Transverse colon (tissue), 4 donors: ENCODE measurements at regions not wholly inside any gene's neighbourhood (a gene's known extent, or its start where the extent isn't known, plus 50 kb on each side); places are given as distances from the start of the nearest gene placed in this dataset.

Source experiments
- DNase-seq: peaks from one replicate; pipeline ENCODE4 v3.0.0-alpha.2; 2019
- H3K27ac ChIP-seq, 4 donors: fragments of 200-600 bp; sonication (generic); 2 replicates each; pipeline ENCODE4 v1.5.1; 2016 to 2018; ENCODE audit warnings: inconsistent platforms in 4 of 4
- H3K27me3 ChIP-seq: fragments of 200-600 bp; sonication (generic); 2 replicates; pipeline ENCODE4 v1.5.1; 2017; ENCODE audit warnings: inconsistent platforms
- H3K36me3 ChIP-seq, 4 donors: fragments of 200-600 bp; sonication (generic); 2 replicates each; pipeline ENCODE4 v1.5.1; 2017 to 2019; ENCODE audit warnings: inconsistent platforms in 4 of 4
- H3K4me1 ChIP-seq, 4 donors: fragments of 200-600 bp; sonication (generic); 2 replicates each; pipeline ENCODE4 v1.5.1; 2017 to 2020; ENCODE audit warnings: inconsistent platforms in 4 of 4
- H3K4me3 ChIP-seq, 4 donors: fragments of 200-600 bp; sonication (generic); 1 replicate in 1 of 4; 2 replicates in 3 of 4; pipeline versions ENCODE4 v1.5.1 to v1.6.1; 2017 to 2019; ENCODE audit warnings: inconsistent platforms in 4 of 4
- H3K9me3 ChIP-seq, 2 donors: fragments of 200-600 bp; sonication (generic); 2 replicates each; pipeline ENCODE4 v1.5.1; 2017 to 2019; ENCODE audit warnings: inconsistent platforms in 2 of 2
- EP300 ChIP-seq: sonication (generic); formaldehyde crosslinking; IDR thresholded peaks from one replicate; pipeline ENCODE4 v1.6.1; 2017; ENCODE audit warnings: antibody characterized with exemption, low read depth
- POLR2A ChIP-seq: fragments of 450-650 bp; IDR thresholded peaks from one replicate; pipeline ENCODE4 v1.6.1; 2016; ENCODE audit warnings: antibody characterized with exemption, mild to moderate bottlenecking, moderate library complexity
- POLR2AphosphoS5 ChIP-seq, 3 donors: sonication (generic); formaldehyde crosslinking; IDR thresholded peaks; one replicate each; pipeline ENCODE4 v1.6.1; 2016; ENCODE audit warnings: antibody characterized with exemption in 3 of 3
- WGBS, 2 donors: methylation state at CpG; one replicate each; pipeline ENCODE4 v1.1.5; 2018; ENCODE audit warnings: low coverage in 1 of 2; 5-methylcytosine and 5-hydroxymethylcytosine counted together
- in situ Hi-C, 4 donors: fragments of 200-750 bp; cut with MboI; loops; one replicate each; pipeline versions ENCODE4 v1.15.0 to v1.15.1; 2017; ENCODE audit warnings: low sequenced_read_pairs in 3 of 4, low pct_ligation_motif_present in 1 of 4, low pct_unique_long_range_greater_than_20kb in 1 of 4
- intact Hi-C: fragments of 100-400 bp; cut with DNase I; formaldehyde crosslinking; loops from one replicate; pipeline ENCODE4 v1.15.1; 2023; ENCODE audit warnings: low total_unique reads
- TF ChIP-seq, protein P1 (sequence below), 5 experiments: fragments of 200-600 bp in 3 of 5; fragments of 450-650 bp in 2 of 5; sonication (generic) in 3 of 5; IDR thresholded peaks; 1 replicate in 2 of 5; 2 replicates in 3 of 5; pipeline ENCODE4 v1.5.1; 2016 to 2017; ENCODE audit warnings: antibody characterized with exemption in 5 of 5, inconsistent platforms in 3 of 5, mild to moderate bottlenecking in 2 of 5, moderate library complexity in 1 of 5

DNA sequence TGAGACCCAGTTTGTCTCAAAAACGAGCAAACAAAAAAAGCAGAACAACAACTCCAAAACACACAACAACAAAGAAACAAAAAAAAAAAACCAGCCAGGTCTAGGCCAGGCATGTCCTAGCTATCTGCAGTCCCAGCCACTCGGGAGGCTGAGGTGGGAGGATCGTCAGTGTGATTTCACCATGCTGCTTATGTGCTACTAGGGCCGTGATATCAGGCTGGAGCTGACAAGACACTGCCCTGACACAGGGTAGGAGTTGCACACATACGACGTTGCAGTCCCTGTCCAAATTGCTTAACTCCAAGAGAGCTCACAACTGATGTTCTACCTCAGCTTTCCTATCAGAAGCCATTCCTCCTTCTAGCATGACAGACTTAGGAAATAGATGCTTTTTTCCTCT, 204.9 kb downstream of the AASDH start:
- 50 to 83% methylated on average over 1 to 6 of the region's 6 CpGs for WGBS, 2 donors
- Histone ChIP-seq H3K27me3 (no peaks in the 10 kb centered on the region), H3K4me1 (no peaks in the 10 kb centered on the region), H3K4me3 (no peak overlapping the region), H3K9me3 (no peaks in the 10 kb centered on the region), H3K27ac (no peak overlapping the region), H3K36me3 (no peaks in the 10 kb centered on the region)
- TF ChIP-seq POLR2A: no peak
- TF ChIP-seq, protein P1, sequence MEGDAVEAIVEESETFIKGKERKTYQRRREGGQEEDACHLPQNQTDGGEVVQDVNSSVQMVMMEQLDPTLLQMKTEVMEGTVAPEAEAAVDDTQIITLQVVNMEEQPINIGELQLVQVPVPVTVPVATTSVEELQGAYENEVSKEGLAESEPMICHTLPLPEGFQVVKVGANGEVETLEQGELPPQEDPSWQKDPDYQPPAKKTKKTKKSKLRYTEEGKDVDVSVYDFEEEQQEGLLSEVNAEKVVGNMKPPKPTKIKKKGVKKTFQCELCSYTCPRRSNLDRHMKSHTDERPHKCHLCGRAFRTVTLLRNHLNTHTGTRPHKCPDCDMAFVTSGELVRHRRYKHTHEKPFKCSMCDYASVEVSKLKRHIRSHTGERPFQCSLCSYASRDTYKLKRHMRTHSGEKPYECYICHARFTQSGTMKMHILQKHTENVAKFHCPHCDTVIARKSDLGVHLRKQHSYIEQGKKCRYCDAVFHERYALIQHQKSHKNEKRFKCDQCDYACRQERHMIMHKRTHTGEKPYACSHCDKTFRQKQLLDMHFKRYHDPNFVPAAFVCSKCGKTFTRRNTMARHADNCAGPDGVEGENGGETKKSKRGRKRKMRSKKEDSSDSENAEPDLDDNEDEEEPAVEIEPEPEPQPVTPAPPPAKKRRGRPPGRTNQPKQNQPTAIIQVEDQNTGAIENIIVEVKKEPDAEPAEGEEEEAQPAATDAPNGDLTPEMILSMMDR (IDR thresholded peaks at IDR 0.05): no peak
- DNase-seq: no peak
- in situ Hi-C loops (no loop called here), intact Hi-C loops (no loop called here)

DNA sequence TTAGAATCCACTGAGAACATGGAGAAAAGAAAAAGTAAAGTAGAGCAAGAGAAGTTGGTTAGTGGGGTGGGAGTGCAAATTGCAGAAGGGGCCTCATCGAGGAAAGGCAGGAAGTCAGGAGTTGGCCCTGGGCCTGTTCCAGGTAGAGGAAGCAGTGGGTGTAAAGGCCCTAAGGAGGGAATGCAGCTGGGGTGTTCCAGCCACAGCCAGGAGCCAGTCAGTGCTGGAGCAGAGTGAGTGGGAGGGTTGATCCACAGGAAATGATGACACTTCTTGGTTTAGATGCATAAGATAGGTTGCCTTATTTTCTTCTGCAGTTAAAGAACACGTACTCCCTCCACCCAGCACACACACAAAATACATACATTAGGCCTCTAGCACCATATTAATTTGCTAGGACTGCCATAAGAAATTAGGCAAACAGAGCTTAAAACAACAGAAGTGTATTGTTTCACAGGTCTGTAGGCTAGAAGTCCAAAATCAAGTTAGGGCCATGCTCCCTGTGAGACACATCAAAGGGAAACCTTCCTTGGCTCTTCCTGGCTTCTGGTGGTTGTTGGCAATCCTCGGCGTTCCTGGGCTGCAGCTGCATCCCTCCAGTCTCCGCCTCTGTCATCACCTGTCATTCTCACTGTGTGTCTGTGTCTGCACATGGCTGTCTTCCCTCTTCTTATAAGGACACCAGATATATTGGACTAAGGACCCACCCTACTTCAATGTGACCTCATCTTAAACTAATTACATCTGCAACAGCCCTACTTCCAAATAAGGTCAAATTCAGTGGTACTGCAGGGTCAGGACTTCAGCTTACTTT, 205.9 kb downstream of the AASDH start:
- no peak for DNase-seq
- in situ Hi-C loops: no loop called here
- no peak overlapping the region for H3K27ac ChIP-seq
- TF ChIP-seq POLR2AphosphoS5 (IDR thresholded peaks at IDR 0.05): no peak
- TF ChIP-seq POLR2A: no peak
- TF ChIP-seq, protein P1 (IDR thresholded peaks at IDR 0.05): no peak
- no peak for TF ChIP-seq EP300
- intact Hi-C loops: no loop called here
- no peak overlapping the region for H3K4me3 ChIP-seq
- no peaks in the 10 kb centered on the region for H3K27me3 ChIP-seq
- no peaks in the 10 kb centered on the region for H3K36me3 ChIP-seq
- WGBS, 2 donors: 62 to 69% methylated on average over 2 to 5 of the region's 5 CpGs
- H3K9me3 ChIP-seq: no peaks in the 10 kb centered on the region
- no peaks in the 10 kb centered on the region for H3K4me1 ChIP-seq

- TF ChIP-seq POLR2AphosphoS5 (IDR thresholded peaks at IDR 0.05) (no peak), EP300 (no peak), POLR2A (no peak)
- TF ChIP-seq, protein P1 (IDR thresholded peaks at IDR 0.05): no peak
- 82 to 100% methylated on average over 1 to 2 of the region's 2 CpGs for WGBS, 2 donors
- no peaks in the 10 kb centered on the region for H3K4me1 ChIP-seq
- no peak overlapping the region for H3K27ac ChIP-seq
- in situ Hi-C loops: no loop called here
- DNase-seq: no peak
- intact Hi-C loops: no loop called here
- no peaks in the 10 kb centered on the region for H3K36me3 ChIP-seq
- H3K9me3 ChIP-seq: peaks cover 0 to 3% of the 10 kb centered on the region in 2 donors
- no peaks in the 10 kb centered on the region for H3K27me3 ChIP-seq
- no peak overlapping the region for H3K4me3 ChIP-seq
These were observed 218.2 kb downstream of the AASDH start for GRCh38 chr4:56169061-56169460.

DNA sequence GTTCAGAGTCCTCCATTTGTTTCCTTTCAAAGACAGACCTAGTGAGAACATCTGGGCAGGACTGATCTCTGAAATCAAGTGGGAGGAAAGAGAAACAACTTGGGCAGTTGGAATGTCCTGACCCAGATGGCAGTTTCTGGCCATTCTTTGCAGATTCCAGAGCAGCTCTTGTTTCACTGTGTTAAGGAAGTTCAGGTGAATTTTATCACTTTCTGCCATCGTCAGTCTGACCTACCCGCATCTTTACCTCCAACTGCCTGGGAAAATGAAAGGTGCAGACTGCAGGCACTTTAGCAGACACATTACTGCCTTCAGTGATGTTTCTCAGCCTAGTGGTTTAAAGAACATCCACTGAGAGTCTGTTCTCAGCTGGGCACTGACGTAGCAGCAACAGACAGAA, 216.2 kb downstream of the CEP135 start:
- intact Hi-C loops: no loop called here
- no peaks in the 10 kb centered on the region for H3K36me3 ChIP-seq
- H3K4me3 ChIP-seq: no peak overlapping the region
- 82% methylated on average over 3 of the region's 3 CpGs; no CpG with 5 or more reads in 1 of the 2 donors for WGBS, 2 donors
- no peak for TF ChIP-seq POLR2AphosphoS5 (IDR thresholded peaks at IDR 0.05)
- TF ChIP-seq, protein P1 (IDR thresholded peaks at IDR 0.05): no peak
- TF ChIP-seq POLR2A: no peak
- TF ChIP-seq EP300: no peak
- H3K9me3 ChIP-seq: peaks cover 0 to 3% of the 10 kb centered on the region in 2 donors
- H3K27me3 ChIP-seq: no peaks in the 10 kb centered on the region
- H3K27ac ChIP-seq: no peak overlapping the region
- H3K4me1 ChIP-seq: no peaks in the 10 kb centered on the region
- in situ Hi-C loops: no loop called here
- no peak for DNase-seq
